IMR-90 (cell line): ENCODE measurements at regions not wholly inside any gene's neighbourhood (a gene's known extent, or its start where the extent isn't known, plus 50 kb on each side); places are given as distances from the start of the nearest gene placed in this dataset.

Source experiments
- ATAC-seq: fragments of 200-7000 bp; cut with Tn5 transposase; 2 replicates; pipeline ENCODE4 v1.9.1; 2020; ENCODE audit warnings: low read depth, mild to moderate bottlenecking, moderate library complexity
- BruUV-seq: library from RNA; stranded (reverse); fragments of 400-500 nt; replicated peaks from 2 replicates; lab custom pipeline; 2021; lab: Mats Ljungman, UMichigan
- CTCF ChIA-PET: fragments of 300-600 bp; formaldehyde crosslinking; extraction: SDS; loops from one replicate; lab custom pipeline; 2021; ENCODE audit warnings: antibody characterized with exemption; lab: Yijun Ruan, JAX
- POLR2A ChIA-PET: fragments of 300-600 bp; sonication (Branson Sonifier 250); formaldehyde crosslinking; loops from one replicate; lab custom pipeline; 2022; ENCODE audit warnings: antibody characterized with exemption; ENCODE audit not compliant: unreplicated experiment; lab: Charles Lee
- DNase-seq: peaks from one replicate; pipeline ENCODE4 v3.0.0; 2013
- H2AFZ ChIP-seq: replicated peaks from 2 replicates; pipeline ENCODE3; 2013; ENCODE audit warnings: low read length, mild to moderate bottlenecking; ENCODE audit not compliant: poor library complexity
- H2AK5ac ChIP-seq: 2 replicates; pipeline ENCODE4 v1.6.1; 2013; ENCODE audit warnings: low read depth, low read length, inconsistent platforms
- H2AK9ac ChIP-seq: replicated peaks from 2 replicates; pipeline ENCODE3; 2013; ENCODE audit warnings: mild to moderate bottlenecking, low read depth, low read length, moderate library complexity; ENCODE audit not compliant: poor library complexity
- H2BK120ac ChIP-seq: 2 replicates; pipeline ENCODE4 v1.6.1; 2013; ENCODE audit warnings: low read depth, low read length, inconsistent platforms
- H2BK15ac ChIP-seq: 3 replicates; pipeline ENCODE4 v1.6.1; 2013; ENCODE audit warnings: low read depth, low read length, inconsistent platforms
- H2BK20ac ChIP-seq: 2 replicates; pipeline ENCODE4 v1.6.1; 2013; ENCODE audit warnings: low read depth, mild to moderate bottlenecking, inconsistent platforms, low read length, moderate library complexity
- H2BK5ac ChIP-seq: 2 replicates; pipeline ENCODE4 v1.6.1; 2013; ENCODE audit warnings: mild to moderate bottlenecking, low read depth, low read length, inconsistent platforms; ENCODE audit not compliant: poor library complexity, severe bottlenecking
- H3K14ac ChIP-seq: replicated peaks from 2 replicates; pipeline ENCODE4 v1.6.1; 2013; ENCODE audit warnings: low read depth, low read length, inconsistent platforms
- H3K18ac ChIP-seq: 2 replicates; pipeline ENCODE4 v1.6.1; 2013; ENCODE audit warnings: low read depth, low read length, control low read depth
- H3K23ac ChIP-seq: 2 replicates; pipeline ENCODE4 v1.6.1; 2013; ENCODE audit warnings: low read depth, low read length, inconsistent platforms
- H3K27ac ChIP-seq: 2 replicates; pipeline ENCODE4 v1.5.1; 2013; ENCODE audit warnings: mild to moderate bottlenecking, control low read depth, low read length; ENCODE audit not compliant: insufficient read depth
- H3K27me3 ChIP-seq: 2 replicates; pipeline ENCODE4 v1.6.1; 2013; ENCODE audit warnings: low read length; ENCODE audit not compliant: control insufficient read depth, insufficient read depth
- H3K36me3 ChIP-seq: 2 replicates; pipeline ENCODE4 v1.6.1; 2013; ENCODE audit warnings: low read length, mixed read lengths; ENCODE audit not compliant: control insufficient read depth, insufficient read depth
- H3K4ac ChIP-seq: 2 replicates; pipeline ENCODE4 v1.6.1; 2013; ENCODE audit warnings: low read depth, low read length, inconsistent platforms
- H3K4me1 ChIP-seq: 2 replicates; pipeline ENCODE4 v1.6.1; 2013; ENCODE audit warnings: low read length, mixed read lengths; ENCODE audit not compliant: control insufficient read depth, insufficient read depth
- H3K4me2 ChIP-seq: 2 replicates; pipeline ENCODE4 v1.6.1; 2013; ENCODE audit warnings: low read depth, mild to moderate bottlenecking, control low read depth, low read length, moderate library complexity
- H3K4me3 ChIP-seq: 2 replicates; pipeline ENCODE4 v1.5.1; 2013; ENCODE audit warnings: low read depth, mild to moderate bottlenecking, control low read depth, low read length, moderate library complexity; ENCODE audit not compliant: insufficient read depth
- H3K56ac ChIP-seq: 2 replicates; pipeline ENCODE4 v1.6.1; 2013; ENCODE audit warnings: low read length, inconsistent platforms; ENCODE audit not compliant: insufficient read depth; ENCODE audit errors: extremely low read depth
- H3K79me1 ChIP-seq, 2 experiments: 2 replicates each; pipeline ENCODE4 v1.6.1; 2013; ENCODE audit warnings: low read length in 2 of 2, inconsistent platforms in 1 of 2, low read depth in 1 of 2
- H3K9ac ChIP-seq: 2 replicates; pipeline ENCODE4 v1.6.1; 2013; ENCODE audit warnings: low read depth, low read length, control low read depth
- H3K9me1 ChIP-seq: 2 replicates; pipeline ENCODE4 v1.6.1; 2013; ENCODE audit warnings: low read length, inconsistent platforms; ENCODE audit not compliant: insufficient read depth
- H3K9me3 ChIP-seq: 2 replicates; pipeline ENCODE4 v1.6.1; 2013; ENCODE audit warnings: low read length; ENCODE audit not compliant: control insufficient read depth, insufficient read depth
- H4K20me1 ChIP-seq: 2 replicates; pipeline ENCODE4 v1.6.1; 2013; ENCODE audit warnings: low read length, inconsistent platforms; ENCODE audit not compliant: insufficient read depth
- H4K5ac ChIP-seq: 2 replicates; pipeline ENCODE4 v1.6.1; 2013; ENCODE audit warnings: mild to moderate bottlenecking, low read depth, low read length, control low read depth
- H4K8ac ChIP-seq, 2 experiments: 2 replicates each; pipeline ENCODE4 v1.6.1; 2013; ENCODE audit warnings: low read depth in 2 of 2, low read length in 2 of 2, control low read depth in 1 of 2, inconsistent platforms in 1 of 2
- H4K91ac ChIP-seq: 2 replicates; pipeline ENCODE4 v1.6.1; 2013; ENCODE audit warnings: low read depth, low read length, inconsistent platforms; ENCODE audit not compliant: insufficient read depth
- CEBPB ChIP-seq: IDR thresholded peaks from 2 replicates; pipeline ENCODE4 v1.6.1; 2012; ENCODE audit warnings: low read depth, low read length, improper control_type of control experiment
- CHD1 ChIP-seq: IDR thresholded peaks from 2 replicates; pipeline ENCODE4 v1.6.1; 2012; ENCODE audit warnings: low read depth, low read length, improper control_type of control experiment
- RCOR1 ChIP-seq: IDR thresholded peaks from 2 replicates; pipeline ENCODE4 v1.6.1; 2012; ENCODE audit warnings: mild to moderate bottlenecking, low read length, improper control_type of control experiment; ENCODE audit not compliant: insufficient replicate concordance
- WGBS, 2 experiments: methylation state at CpG; one replicate each; pipeline versions ENCODE4 v1.1.5 to v1.1.7; 2013; ENCODE audit warnings: missing lambda C conversion rate in 2 of 2; ENCODE audit not compliant: insufficient read length in 1 of 2; ENCODE audit errors: extremely low coverage in 2 of 2; 5-methylcytosine and 5-hydroxymethylcytosine counted together
- dilution Hi-C: fragments of 300-500 bp; cut with HindIII; formaldehyde crosslinking; loops from one replicate; pipeline ENCODE4 v1.14.3; 2018; ENCODE audit warnings: low sequenced_read_pairs; ENCODE audit not compliant: unreplicated experiment
- in situ Hi-C: fragments of 300-500 bp; cut with MboI; formaldehyde crosslinking; loops from 3 replicates; pipeline ENCODE4 v1.14.3; 2019; ENCODE audit warnings: low sequenced_read_pairs, inconsistent platforms, mixed read lengths
- intact Hi-C: fragments of 100-400 bp; cut with micrococcal nuclease; formaldehyde crosslinking; loops from 2 replicates; pipeline ENCODE4 v1.10.0; 2022

GRCh38 chr15:88995449-88995848, 82.3 kb upstream of the MFGE8 start:
- H2AK9ac ChIP-seq: peak overlapping the region; percentile 4
- BruUV-seq: no TSS peak
- H2BK5ac ChIP-seq: no peak overlapping the region
- no peak overlapping the region for H2AK5ac ChIP-seq
- H3K4me2 ChIP-seq: peak overlapping the region; percentile 48; the same call in 1 of the 2 replicates
- peak overlapping the region; percentile 23 for H2BK15ac ChIP-seq
- peak overlapping the region; percentile 4 to 61 for H4K8ac ChIP-seq
- TF ChIP-seq RCOR1 (peak; percentile 26), CHD1 (no peak), CEBPB (peak; percentile 63)
- no peak overlapping the region for H3K27ac ChIP-seq
- H3K9ac ChIP-seq: no peak overlapping the region
- H3K79me1 ChIP-seq: peaks cover 0 to 2% of the 10 kb centered on the region in 2 experiments; a peak in 1 of 4 replicates
- H4K5ac ChIP-seq: peak overlapping the region; percentile 70
- H2BK120ac ChIP-seq: peak overlapping the region; percentile 80
- H3K14ac ChIP-seq: no peak overlapping the region
- dilution Hi-C loops: no loop called here
- in situ Hi-C loops: no loop called here
- H3K9me1 ChIP-seq: 0 out of 2 replicates have a peak, but pooled peaks cover 4% of the 10 kb centered on the region
- peaks cover 9% of the 10 kb centered on the region for H3K4me1 ChIP-seq
- POLR2A ChIA-PET: no interaction called here
- H3K9me3 ChIP-seq: no peaks in the 10 kb centered on the region
- peak overlapping the region; percentile 46 for H2AFZ ChIP-seq
- no peaks in the 10 kb centered on the region for H4K20me1 ChIP-seq
- peak overlapping the region; percentile 34; the same call in 1 of the 2 replicates for H3K4ac ChIP-seq
- intact Hi-C loops: no loop called here
- peak; percentile 46 for DNase-seq
- no peaks in the 10 kb centered on the region for H3K36me3 ChIP-seq
- no peaks in the 10 kb centered on the region for H3K27me3 ChIP-seq
- peak overlapping the region; percentile 54 for H2BK20ac ChIP-seq
- ATAC-seq: peak; percentile 82
- H3K18ac ChIP-seq: peak overlapping the region; percentile 81
- H3K23ac ChIP-seq: no peak overlapping the region
- H3K4me3 ChIP-seq: no peak overlapping the region
- H3K56ac ChIP-seq: no peak overlapping the region
- H4K91ac ChIP-seq: peak overlapping the region; percentile 36
- WGBS, 2 experiments: 93% methylated on average over 2 of the region's 3 CpGs; no CpG with 5 or more reads in 1 of the 2 experiments
- CTCF ChIA-PET: interaction anchor here (0.5 to 1.1 kb wide), 2 partner anchors 72 to 91 kb away, joined by 3 to 4 read pairs; no protein-coding TSS in a partner anchor
